OCI-LY7 (cell line): ENCODE measurements at regions not wholly inside any gene's neighbourhood (a gene's known extent, or its start where the extent isn't known, plus 50 kb on each side); places are given as distances from the start of the nearest gene placed in this dataset.

Source experiments
- CTCF ChIP-seq: fragments of 200-600 bp; sonication (generic); conservative IDR thresholded peaks from 2 replicates; pipeline ENCODE4 v1.5.1; 2014; ENCODE audit warnings: mild to moderate bottlenecking, antibody characterized with exemption, low read length, moderate library complexity, mixed read lengths
- EZH2phosphoT487 ChIP-seq: fragments of 200-600 bp; sonication (generic); IDR thresholded peaks from 2 replicates; pipeline ENCODE4 v1.6.1; 2018; ENCODE audit warnings: low read depth, borderline replicate concordance, mild to moderate bottlenecking, mixed run types, antibody characterized with exemption, low read length, moderate library complexity, mixed read lengths

GRCh38 chr1:178595491-178595890, 82.6 kb downstream of the TEX35 start:
- TF ChIP-seq EZH2phosphoT487 (no peak), CTCF (no peak)
